CD8-positive, alpha-beta memory T cell (primary cell): ENCODE measurements at regions not wholly inside any gene's neighbourhood (a gene's known extent, or its start where the extent isn't known, plus 50 kb on each side); places are given as distances from the start of the nearest gene placed in this dataset.
"Not testable (repeated sequence)": the region's sequence is repeated elsewhere in the genome, so short reads cannot be mapped to it uniquely, and the experiment has no call there.

ENCODE experiments used
- CTCF ChIA-PET: fragments of 350-600 bp; sonication (Branson Sonifier 250); formaldehyde crosslinking; loops from one replicate; lab custom pipeline; 2021; ENCODE audit warnings: antibody characterized with exemption; lab: Charles Lee
- POLR2A ChIA-PET: fragments of 350-600 bp; sonication (Branson Sonifier 250); formaldehyde crosslinking; loops from one replicate; lab custom pipeline; 2021; ENCODE audit warnings: antibody characterized with exemption; lab: Charles Lee
- DNase-seq, 5 donors: peaks; one replicate each; pipeline versions ENCODE4 v3.0.0 to v3.0.0-alpha.2; 2020 to 2022; ENCODE audit warnings: mixed read lengths in 1 of 5
- H3K27ac ChIP-seq: one replicate; pipeline ENCODE4 v1.7.0; 2013; ENCODE audit warnings: low read depth, mild to moderate bottlenecking, low read length, moderate library complexity
- H3K27me3 ChIP-seq: 2 replicates; pipeline ENCODE4 v1.7.0; 2013; ENCODE audit warnings: low read length, mild to moderate bottlenecking; ENCODE audit not compliant: insufficient read depth, poor library complexity, severe bottlenecking
- H3K36me3 ChIP-seq: 2 replicates; pipeline ENCODE4 v1.7.0; 2013; ENCODE audit warnings: mild to moderate bottlenecking, low read length, moderate library complexity; ENCODE audit not compliant: insufficient read depth
- H3K4me1 ChIP-seq: 2 replicates; pipeline ENCODE4 v1.7.0; 2013; ENCODE audit warnings: mild to moderate bottlenecking, low read length, moderate library complexity; ENCODE audit not compliant: insufficient read depth
- H3K4me3 ChIP-seq: 2 replicates; pipeline ENCODE4 v1.7.0; 2013; ENCODE audit warnings: mild to moderate bottlenecking, low read length
- H3K9me3 ChIP-seq: 2 replicates; pipeline ENCODE4 v1.7.0; 2013; ENCODE audit warnings: mild to moderate bottlenecking, low read length
- H3K27ac Mint-ChIP-seq, 8 donors: one replicate each; pipeline ENCODE4 v1.8.0; 2020 to 2021; ENCODE audit warnings: mixed read lengths in 8 of 8, mild to moderate bottlenecking in 6 of 8, inconsistent platforms in 3 of 8, moderate library complexity in 3 of 8
- H3K27me3 Mint-ChIP-seq, 2 donors: one replicate each; pipeline ENCODE4 v1.8.0; 2020 to 2021; ENCODE audit warnings: mixed read lengths in 2 of 2, mild to moderate bottlenecking in 1 of 2, moderate library complexity in 1 of 2
- H3K36me3 Mint-ChIP-seq, 3 donors: one replicate each; pipeline ENCODE4 v1.8.0; 2020 to 2021; ENCODE audit warnings: mixed read lengths in 3 of 3, inconsistent platforms in 1 of 3, mild to moderate bottlenecking in 1 of 3
- H3K4me1 Mint-ChIP-seq, 3 donors: one replicate each; pipeline ENCODE4 v1.8.0; 2020 to 2021; ENCODE audit warnings: mixed read lengths in 3 of 3, inconsistent platforms in 1 of 3, mild to moderate bottlenecking in 1 of 3
- H3K4me3 Mint-ChIP-seq, 7 donors: one replicate each; pipeline ENCODE4 v1.8.0; 2020 to 2021; ENCODE audit warnings: mixed read lengths in 7 of 7, mild to moderate bottlenecking in 6 of 7, moderate library complexity in 4 of 7, inconsistent platforms in 2 of 7
- H3K9me3 Mint-ChIP-seq, 5 donors: one replicate each; pipeline ENCODE4 v1.8.0; 2020 to 2022; ENCODE audit warnings: mixed read lengths in 5 of 5, mild to moderate bottlenecking in 3 of 5, moderate library complexity in 2 of 5, inconsistent platforms in 1 of 5

- Histone ChIP-seq H3K9me3 (no peaks in the 10 kb centered on the region), H3K4me1 (no peaks in the 10 kb centered on the region), H3K4me3 (no peak overlapping the region), H3K27me3 (no peaks in the 10 kb centered on the region), H3K27ac (no peak overlapping the region), H3K36me3 (no peaks in the 10 kb centered on the region)
- H3K36me3 Mint-ChIP-seq = no peaks in the 10 kb centered on the region
- no peaks in the 10 kb centered on the region for H3K9me3 Mint-ChIP-seq
- H3K27ac Mint-ChIP-seq = no peak overlapping the region
- H3K4me1 Mint-ChIP-seq = no peaks in the 10 kb centered on the region
- peaks cover 6 to 10% of the 10 kb centered on the region in 2 donors for H3K27me3 Mint-ChIP-seq
- CTCF ChIA-PET = no interaction called here
- no peak overlapping the region for H3K4me3 Mint-ChIP-seq
- DNase-seq = no peak
- POLR2A ChIA-PET = no interaction called here
Measured at GRCh38 chrX:103428525-103428924, 52.2 kb downstream of the BEX3 start.

GRCh38 chrX:103429026-103429425 lies 52.7 kb downstream of the BEX3 start:
- not testable (repeated sequence) for H3K9me3 ChIP-seq, H3K4me1 Mint-ChIP-seq
- H3K27me3 Mint-ChIP-seq = peaks cover 6 to 12% of the 10 kb centered on the region in 2 donors

DNA sequence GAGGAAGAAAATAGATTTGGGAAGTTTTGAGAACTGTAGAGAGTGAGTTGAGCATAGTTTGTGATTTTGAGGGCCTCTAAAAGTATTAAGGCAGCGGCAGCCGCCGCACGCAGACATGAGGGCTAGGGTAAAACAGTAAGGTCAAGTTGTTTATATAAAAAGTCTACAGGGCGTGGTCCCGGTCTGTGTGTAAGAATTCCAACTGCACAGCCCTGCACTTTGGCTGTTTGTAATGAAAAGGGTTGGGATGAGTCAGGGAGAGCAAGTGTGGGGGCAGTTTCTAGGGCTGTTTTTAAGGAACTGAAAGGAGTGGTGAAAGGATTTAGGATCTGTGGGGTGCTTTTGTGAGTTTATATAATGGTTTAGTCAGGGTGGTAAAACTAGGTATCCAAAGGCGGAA lies 55.0 kb downstream of the BEX3 start:
- no peak for DNase-seq
- no peaks in the 10 kb centered on the region for H3K36me3 ChIP-seq
- Mint-ChIP-seq H3K27ac (no peak overlapping the region), H3K4me1 (no peaks in the 10 kb centered on the region), H3K4me3 (no peak overlapping the region), H3K36me3 (no peaks in the 10 kb centered on the region), H3K9me3 (no peaks in the 10 kb centered on the region), H3K27me3 (peaks cover 5 to 7% of the 10 kb centered on the region in 2 donors)
- POLR2A ChIA-PET = no interaction called here
- no peaks in the 10 kb centered on the region for H3K4me1 ChIP-seq
- CTCF ChIA-PET = no interaction called here
- H3K27me3 ChIP-seq = no peaks in the 10 kb centered on the region
- no peak overlapping the region for H3K27ac ChIP-seq
- H3K9me3 ChIP-seq = no peaks in the 10 kb centered on the region
- no peak overlapping the region for H3K4me3 ChIP-seq

More at GRCh38 chrX:103429026-103429425, 52.7 kb downstream of the BEX3 start:
- POLR2A ChIA-PET, H3K27ac ChIP-seq, H3K9me3 Mint-ChIP-seq, CTCF ChIA-PET, H3K27me3 ChIP-seq, H3K36me3 ChIP-seq, H3K4me3 Mint-ChIP-seq, H3K36me3 Mint-ChIP-seq, H3K27ac Mint-ChIP-seq, H3K4me1 ChIP-seq, H3K4me3 ChIP-seq, DNase-seq: not testable (repeated sequence)

DNA sequence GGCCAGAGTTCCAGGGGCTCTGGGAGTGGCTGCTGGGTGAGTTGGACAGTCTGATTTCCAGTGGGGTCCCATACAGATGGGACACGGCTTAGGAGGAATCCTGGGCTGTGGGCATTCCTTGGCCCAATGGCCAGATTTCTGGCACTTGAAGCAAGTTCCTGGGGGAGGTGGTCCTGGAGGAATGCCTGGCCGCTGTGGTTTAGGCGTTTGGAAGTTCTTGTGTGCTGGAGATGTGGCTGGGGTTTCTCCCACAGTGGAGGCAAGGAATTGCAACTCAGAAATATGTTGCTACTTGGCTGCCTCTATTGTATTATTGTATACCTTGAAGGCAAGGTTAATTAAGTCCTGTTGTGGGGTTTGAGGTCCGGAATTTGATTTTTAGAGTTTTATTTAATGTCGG lies 56.5 kb downstream of the BEX3 start:
- H3K36me3 ChIP-seq, H3K4me3 Mint-ChIP-seq, POLR2A ChIA-PET, H3K27ac ChIP-seq, H3K4me1 ChIP-seq, H3K27ac Mint-ChIP-seq, H3K9me3 ChIP-seq, H3K27me3 ChIP-seq, H3K27me3 Mint-ChIP-seq, DNase-seq, H3K9me3 Mint-ChIP-seq, H3K4me1 Mint-ChIP-seq, CTCF ChIA-PET, H3K4me3 ChIP-seq, H3K36me3 Mint-ChIP-seq: not testable (repeated sequence)

DNA sequence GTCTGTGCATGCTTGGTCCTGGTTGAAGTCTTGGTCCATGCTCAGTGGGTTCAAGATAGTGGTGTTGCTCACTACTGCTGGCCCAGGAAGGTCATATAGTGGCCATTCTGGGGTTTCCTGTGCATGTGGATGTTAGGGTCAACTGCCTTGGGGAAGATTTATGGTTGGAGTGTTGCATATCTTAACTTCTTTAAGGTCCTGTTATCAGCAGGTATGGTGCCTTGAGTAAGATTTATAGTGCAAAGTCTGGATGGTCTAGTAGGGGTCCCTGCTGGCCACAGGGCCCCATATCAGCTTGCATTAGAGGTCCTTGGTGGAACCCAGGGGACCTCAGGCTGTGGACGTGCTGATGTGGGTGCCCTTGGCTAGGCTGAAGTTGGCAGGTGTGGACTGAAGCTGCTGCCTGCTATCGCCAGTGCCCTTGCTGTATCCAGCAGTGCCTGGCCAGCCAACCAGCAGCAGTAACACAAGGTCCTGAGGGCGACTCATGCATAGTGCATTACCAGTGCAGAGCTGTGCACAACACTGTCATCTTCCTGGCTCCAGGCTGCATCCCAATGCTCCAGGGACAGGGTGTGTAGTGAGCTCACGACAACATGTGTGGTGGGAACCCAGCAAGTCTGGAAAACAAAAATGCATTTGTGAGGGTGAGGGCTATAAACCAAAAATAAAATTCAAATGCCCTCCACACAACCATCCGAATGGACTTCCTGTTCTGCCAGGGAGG lies 61.0 kb downstream of the BEX3 start:
- CTCF ChIA-PET = no interaction called here
- no peak overlapping the region for H3K27ac ChIP-seq
- H3K9me3 Mint-ChIP-seq = no peaks in the 10 kb centered on the region
- no peaks in the 10 kb centered on the region for H3K36me3 Mint-ChIP-seq
- POLR2A ChIA-PET = no interaction called here
- H3K4me3 Mint-ChIP-seq = no peak overlapping the region
- H3K4me1 ChIP-seq = no peaks in the 10 kb centered on the region
- no peaks in the 10 kb centered on the region for H3K27me3 ChIP-seq
- no peak for DNase-seq
- H3K4me3 ChIP-seq = no peak overlapping the region
- H3K27ac Mint-ChIP-seq = no peak overlapping the region
- H3K4me1 Mint-ChIP-seq = no peaks in the 10 kb centered on the region
- H3K36me3 ChIP-seq = no peaks in the 10 kb centered on the region
- no peaks in the 10 kb centered on the region for H3K9me3 ChIP-seq
- H3K27me3 Mint-ChIP-seq = peaks cover 0 to 8% of the 10 kb centered on the region in 2 donors

- no peaks in the 10 kb centered on the region for H3K36me3 ChIP-seq
- H3K4me3 ChIP-seq = no peak overlapping the region
- no peaks in the 10 kb centered on the region for H3K4me1 ChIP-seq
- CTCF ChIA-PET = no interaction called here
- Mint-ChIP-seq H3K27me3 (peaks cover 0 to 2% of the 10 kb centered on the region in 2 donors), H3K4me3 (no peak overlapping the region), H3K4me1 (no peaks in the 10 kb centered on the region), H3K27ac (peak overlapping the region in 1 of 8 donors; percentile 72), H3K36me3 (no peaks in the 10 kb centered on the region), H3K9me3 (no peaks in the 10 kb centered on the region)
- H3K9me3 ChIP-seq = no peaks in the 10 kb centered on the region
- no peak for DNase-seq
- H3K27ac ChIP-seq = no peak overlapping the region
- POLR2A ChIA-PET = no interaction called here
- no peaks in the 10 kb centered on the region for H3K27me3 ChIP-seq
Measured at GRCh38 chrX:103439161-103439560, 62.8 kb downstream of the BEX3 start.

- DNase-seq = no peak
- H3K27me3 ChIP-seq = no peaks in the 10 kb centered on the region
- H3K4me3 ChIP-seq = no peak overlapping the region
- ChIA-PET CTCF (no interaction called here), POLR2A (no interaction called here)
- H3K4me1 ChIP-seq = no peaks in the 10 kb centered on the region
- H3K4me3 Mint-ChIP-seq = no peak overlapping the region
- H3K36me3 ChIP-seq = no peaks in the 10 kb centered on the region
- no peaks in the 10 kb centered on the region for H3K9me3 ChIP-seq
- H3K27me3 Mint-ChIP-seq = peaks cover 0 to 2% of the 10 kb centered on the region in 2 donors
- no peaks in the 10 kb centered on the region for H3K9me3 Mint-ChIP-seq
- no peak overlapping the region for H3K27ac Mint-ChIP-seq
- H3K27ac ChIP-seq = no peak overlapping the region
- H3K36me3 Mint-ChIP-seq = no peaks in the 10 kb centered on the region
- no peaks in the 10 kb centered on the region for H3K4me1 Mint-ChIP-seq
Measured at GRCh38 chrX:103440621-103441020, 64.3 kb downstream of the BEX3 start.

DNA sequence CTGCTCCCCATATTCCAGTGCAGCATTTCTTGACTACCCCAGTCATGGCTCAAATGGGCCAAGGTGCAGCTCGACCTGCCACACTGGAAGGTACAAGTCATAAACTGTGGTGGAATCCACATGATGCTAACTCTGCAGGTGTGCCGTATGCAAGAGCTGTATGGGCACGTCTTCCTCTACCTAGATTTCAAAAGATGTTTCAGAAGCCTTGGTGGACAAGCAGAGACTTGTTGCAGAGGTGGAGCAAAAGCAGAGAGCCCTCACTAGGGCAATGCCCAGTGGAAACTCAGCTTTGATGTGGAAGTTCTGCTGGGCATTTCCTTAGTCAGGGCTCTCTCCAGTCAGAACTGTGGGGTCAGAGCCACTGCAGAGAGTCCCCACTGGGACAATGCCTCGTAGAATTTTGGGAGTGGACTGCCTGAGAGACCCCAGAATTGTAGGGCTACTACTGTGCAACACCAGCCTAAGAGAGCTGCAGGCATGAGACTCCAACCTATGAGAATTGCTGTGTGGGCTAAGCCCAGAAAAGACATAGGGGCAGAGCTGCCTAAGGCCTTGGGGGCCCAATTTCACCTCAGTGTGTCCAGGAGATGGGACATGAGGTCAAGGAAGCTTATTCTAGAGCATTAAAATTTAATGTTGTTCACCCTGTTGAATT lies 65.7 kb downstream of the BEX3 start:
- Histone ChIP-seq H3K27me3 (no peaks in the 10 kb centered on the region), H3K4me3 (no peak overlapping the region), H3K36me3 (no peaks in the 10 kb centered on the region), H3K9me3 (no peaks in the 10 kb centered on the region), H3K4me1 (no peaks in the 10 kb centered on the region), H3K27ac (no peak overlapping the region)
- Mint-ChIP-seq H3K27ac (no peak overlapping the region), H3K36me3 (no peaks in the 10 kb centered on the region), H3K4me3 (no peak overlapping the region), H3K9me3 (no peaks in the 10 kb centered on the region), H3K27me3 (peaks cover 0 to 2% of the 10 kb centered on the region in 2 donors), H3K4me1 (no peaks in the 10 kb centered on the region)
- POLR2A ChIA-PET = no interaction called here
- no peak for DNase-seq
- CTCF ChIA-PET = no interaction called here
